ENCODE measurements at regions not wholly inside any gene's neighbourhood (a gene's known extent, or its start where the extent isn't known, plus 50 kb on each side); places are given as distances from the start of the nearest gene placed in this dataset.

DNA sequence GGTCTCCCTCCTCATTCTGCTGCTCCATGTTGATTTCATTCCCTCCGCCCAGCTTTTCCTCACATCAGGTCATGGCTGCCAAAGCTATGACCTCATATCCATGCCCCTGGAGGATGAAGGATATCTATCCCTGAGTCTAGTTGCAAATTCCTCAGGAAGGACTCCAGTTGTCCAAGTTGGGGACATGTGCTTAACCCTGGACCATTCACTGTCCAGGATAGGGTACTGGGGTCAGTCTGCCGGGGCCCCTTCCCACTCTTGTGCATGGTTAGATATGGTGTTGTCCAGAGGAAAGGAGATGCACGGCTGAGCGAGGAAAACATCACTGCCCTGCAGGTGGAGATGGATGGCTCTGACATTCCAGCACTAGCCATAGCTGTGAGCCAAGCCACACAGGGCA, 51.9 kb upstream of the COMTD1 start:
- H3K4me1 ChIP-seq (replicated peaks in 1 of 4; ENCODE audit: control insufficient read depth in 3 of 4, insufficient read depth in 4 of 4, low read length in 3 of 4): peaks cover 0 to 7% (median 0%) of the 10 kb centered on the region in 4 experiments; a peak in 2 of 7 replicates
- H3K4ac ChIP-seq (replicated peaks; ENCODE audit: insufficient read length, low read depth, low read length): no peak overlapping the region
- H2BK120ac ChIP-seq (replicated peaks; ENCODE audit: low read depth, low read length): no peak overlapping the region
- H4K20me1 ChIP-seq (replicated peaks in 1 of 2; ENCODE audit: control insufficient read depth in 1 of 2, insufficient read depth in 2 of 2, low read length in 2 of 2): no peaks in the 10 kb centered on the region
- H3K23me2 ChIP-seq (ENCODE audit: low read depth, low read length): peaks cover 7% of the 10 kb centered on the region
- H2AFZ ChIP-seq (ENCODE audit: low read length): no peak overlapping the region
- H3K27ac ChIP-seq (ENCODE audit: low read depth, low read length): no peak overlapping the region; the same call in 1 of the 2 replicates
- no peak overlapping the region for H3K56ac ChIP-seq (replicated peaks; ENCODE audit: insufficient read length, low read depth, low read length)
- no peak overlapping the region for H3K9ac ChIP-seq (replicated peaks in 1 of 4; ENCODE audit: extremely low read depth in 1 of 4, low read depth in 3 of 4, low read length in 3 of 4)
- H3K4me3 ChIP-seq (ENCODE audit: extremely low read depth in 1 of 4, insufficient read depth in 2 of 4, low read depth in 3 of 4, low read length in 4 of 4): no peak overlapping the region
- no peaks in the 10 kb centered on the region for H3K36me3 ChIP-seq (ENCODE audit: control insufficient read depth in 2 of 4, insufficient read depth in 4 of 4, low read length in 3 of 4)
- H3K14ac ChIP-seq (ENCODE audit: insufficient read length): no peak overlapping the region
- CTCF ChIA-PET (ENCODE audit: partially characterized antibody): interaction anchor here (1.0 kb wide), 1 partner anchor 69 kb away, joined by 3 read pairs; no protein-coding TSS in a partner anchor
- H3K9me3 ChIP-seq (ENCODE audit: insufficient read depth in 2 of 2, low read depth in 1 of 2, low read length in 1 of 2): 0 out of 4 replicates have a peak, but pooled peaks cover 0 to 2% of the 10 kb centered on the region in 2 experiments
- no peak overlapping the region for H3K23ac ChIP-seq (ENCODE audit: insufficient read length)
- no peak overlapping the region for H3K4me2 ChIP-seq (ENCODE audit: insufficient read depth in 1 of 2, low read depth in 2 of 2, low read length in 2 of 2)
- H3K79me2 ChIP-seq (ENCODE audit: control insufficient read depth in 1 of 2, insufficient read depth in 2 of 2, low read length in 2 of 2): no peaks in the 10 kb centered on the region
- no peak overlapping the region; the same call in 1 of the 2 replicates for H2BK15ac ChIP-seq (ENCODE audit: low read length)
- no peak overlapping the region for H2AK5ac ChIP-seq (ENCODE audit: low read depth, low read length)
- FAIRE-seq (no peak), DNase-seq (ENCODE audit: low read depth in 1 of 2, low spot score in 2 of 2) (peak in 1 of 2 experiments; percentile 29)
- WGBS, 2 experiments (ENCODE audit: extremely low coverage in 1 of 2, insufficient coverage in 1 of 2, insufficient read length in 1 of 2, insufficient replicate concordance in 2 of 2, low coverage in 1 of 2, low lambda C conversion rate in 2 of 2, missing lambda C conversion rate in 1 of 2): 87% methylated on average over 4 of the region's 4 CpGs; no CpG with 5 or more reads in 1 of the 2 experiments
- no peaks in the 10 kb centered on the region for H3K79me1 ChIP-seq (ENCODE audit: low read depth, low read length)
- POLR2A ChIA-PET (ENCODE audit: partially characterized antibody): no interaction called here
- no peak overlapping the region for H4K5ac ChIP-seq (ENCODE audit: insufficient read length, low read depth, low read length)
- H2BK20ac ChIP-seq (ENCODE audit: low read length): no peak overlapping the region
- no peak overlapping the region for H3K18ac ChIP-seq (ENCODE audit: extremely low read depth, low read length)
- no peak overlapping the region for H2BK12ac ChIP-seq (ENCODE audit: low read depth, low read length)
- no peak overlapping the region for H4K8ac ChIP-seq (ENCODE audit: extremely low read depth, insufficient read depth, low read length)
- TF ChIP-seq SP4 (IDR thresholded peaks at IDR 0.05; ENCODE audit: low read length): no peak
- no peak for TF ChIP-seq GTF2F1 (IDR thresholded peaks at IDR 0.05; ENCODE audit: borderline replicate concordance, low read depth, low read length)
- TF ChIP-seq PHF8 (conservative IDR thresholded peaks at IDR 0.05; ENCODE audit: low read depth, low read length): no peak
- TF ChIP-seq YY1 (IDR thresholded peaks at IDR 0.05; ENCODE audit: low read depth, low read length): no peak
- H3K27me3 ChIP-seq (replicated peaks in 1 of 4; ENCODE audit: control insufficient read depth in 3 of 4, extremely low read depth in 1 of 4, insufficient read depth in 3 of 4, low read length in 3 of 4): peaks cover 0 to 4% (median 2%) of the 10 kb centered on the region in 4 experiments; a peak in 3 of 7 replicates
- no peak overlapping the region for H4K91ac ChIP-seq (replicated peaks; ENCODE audit: insufficient read length, low read length)
- H2BK5ac ChIP-seq (ENCODE audit: low read depth, low read length): no peak overlapping the region
